Osteocyte (in vitro differentiated cells): ENCODE measurements at regions not wholly inside any gene's neighbourhood (a gene's known extent, or its start where the extent isn't known, plus 50 kb on each side); places are given as distances from the start of the nearest gene placed in this dataset.

Experiments used
- DNase-seq: peaks from one replicate; pipeline ENCODE4 v3.0.0; 2021; ENCODE audit warnings: mixed read lengths; ENCODE audit not compliant: unreplicated experiment; ENCODE audit errors: extremely low spot score
- H3K27ac Mint-ChIP-seq: one replicate; pipeline ENCODE4 v1.8.0; 2021; ENCODE audit warnings: mild to moderate bottlenecking, mixed read lengths; ENCODE audit not compliant: unreplicated experiment
- H3K27me3 Mint-ChIP-seq: one replicate; pipeline ENCODE4 v1.8.0; 2021; ENCODE audit warnings: mixed read lengths; ENCODE audit not compliant: unreplicated experiment
- H3K36me3 Mint-ChIP-seq: one replicate; pipeline ENCODE4 v1.8.0; 2021; ENCODE audit warnings: mixed read lengths; ENCODE audit not compliant: unreplicated experiment
- H3K4me1 Mint-ChIP-seq: one replicate; pipeline ENCODE4 v1.8.0; 2021; ENCODE audit warnings: mixed read lengths; ENCODE audit not compliant: unreplicated experiment
- H3K4me3 Mint-ChIP-seq: one replicate; pipeline ENCODE4 v1.8.0; 2021; ENCODE audit warnings: mild to moderate bottlenecking, moderate library complexity, mixed read lengths; ENCODE audit not compliant: unreplicated experiment
- H3K9me3 Mint-ChIP-seq: one replicate; pipeline ENCODE4 v1.8.0; 2021; ENCODE audit warnings: mixed read lengths; ENCODE audit not compliant: unreplicated experiment
- CTCF ChIP-seq: fragments of 200-600 bp; sonication (generic); IDR thresholded peaks from 2 replicates; pipeline ENCODE4 v1.5.0; 2021; ENCODE audit warnings: antibody characterized with exemption, mild to moderate bottlenecking, moderate library complexity

- Mint-ChIP-seq H3K36me3 (no peaks in the 10 kb centered on the region), H3K27me3 (peaks cover 7% of the 10 kb centered on the region), H3K4me1 (no peaks in the 10 kb centered on the region), H3K9me3 (peaks cover 10% of the 10 kb centered on the region), H3K27ac (no peak overlapping the region), H3K4me3 (no peak overlapping the region)
- TF ChIP-seq CTCF, result no peak
- DNase-seq, result no peak
These were observed 77.4 kb downstream of the MS4A13 start for GRCh38 chr11:60592601-60593000.

DNA sequence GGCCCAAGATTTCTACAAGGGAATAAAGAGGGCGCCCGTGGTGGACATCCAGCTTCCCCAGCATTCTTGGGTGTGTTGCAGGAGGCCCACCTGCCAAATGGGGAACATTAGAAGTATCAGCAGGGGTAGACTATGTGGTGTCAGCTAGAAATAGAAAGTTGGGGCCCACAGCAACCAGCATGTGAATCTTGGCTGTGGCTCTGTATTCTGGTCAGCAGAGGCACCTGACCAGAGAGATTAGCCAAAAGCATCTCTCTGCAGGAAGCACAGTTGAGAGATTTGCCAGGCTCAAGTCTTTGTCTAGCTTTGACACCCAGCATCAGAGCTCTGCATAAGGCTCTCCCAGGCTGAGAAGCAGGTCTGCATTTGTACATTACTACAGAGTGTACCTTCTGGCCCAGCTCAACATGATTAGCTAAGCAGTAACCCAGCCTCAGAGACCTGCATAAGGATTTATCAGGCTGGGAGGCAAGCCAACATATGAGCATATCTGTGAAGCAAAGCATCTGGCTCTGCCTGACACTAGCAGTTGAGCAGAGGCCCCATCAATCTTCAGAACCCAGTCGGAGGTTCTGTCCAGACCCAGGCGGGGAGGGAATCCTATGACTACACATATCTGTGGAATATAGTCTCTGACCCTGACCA lies 79.9 kb downstream of the MS4A13 start:
- Mint-ChIP-seq H3K4me3 (no peak overlapping the region), H3K27ac (no peak overlapping the region), H3K27me3 (peaks cover 3% of the 10 kb centered on the region), H3K36me3 (no peaks in the 10 kb centered on the region), H3K4me1 (no peaks in the 10 kb centered on the region), H3K9me3 (peaks cover 10% of the 10 kb centered on the region)
- DNase-seq, result no peak
- no peak for TF ChIP-seq CTCF

DNA sequence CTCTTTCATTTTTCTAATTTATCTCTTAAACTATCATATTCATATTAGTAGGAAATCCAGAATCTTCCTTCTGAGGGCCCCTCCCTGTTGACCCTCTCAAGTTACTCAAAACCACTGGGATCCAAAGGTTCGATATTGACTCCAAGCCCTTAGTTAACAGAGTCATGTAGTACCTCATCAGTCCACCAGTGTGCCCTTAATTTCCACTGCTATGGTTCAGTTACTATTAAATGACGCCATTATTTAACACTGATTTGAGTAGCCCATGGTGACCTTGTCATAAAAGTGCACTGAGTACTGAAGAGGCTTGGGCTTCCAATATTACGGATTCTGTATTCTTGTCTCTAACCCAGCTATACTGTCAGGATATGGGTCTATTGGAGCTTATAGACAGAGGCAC lies 91.9 kb upstream of the MS4A8 start:
- H3K4me1 Mint-ChIP-seq, result no peaks in the 10 kb centered on the region
- H3K4me3 Mint-ChIP-seq, result no peak overlapping the region
- TF ChIP-seq CTCF, result no peak
- peaks cover 38% of the 10 kb centered on the region for H3K27me3 Mint-ChIP-seq
- no peak overlapping the region for H3K27ac Mint-ChIP-seq
- no peak for DNase-seq
- H3K9me3 Mint-ChIP-seq, result no peaks in the 10 kb centered on the region
- H3K36me3 Mint-ChIP-seq, result no peaks in the 10 kb centered on the region

- Mint-ChIP-seq H3K36me3 (no peaks in the 10 kb centered on the region), H3K27ac (no peak overlapping the region), H3K9me3 (no peaks in the 10 kb centered on the region), H3K27me3 (peaks cover 49% of the 10 kb centered on the region), H3K4me1 (no peaks in the 10 kb centered on the region), H3K4me3 (no peak overlapping the region)
- TF ChIP-seq CTCF, result no peak
- DNase-seq, result no peak
These were observed 89.8 kb upstream of the MS4A8 start for GRCh38 chr11:60609632-60610031.

GRCh38 chr11:60610702-60611101 lies 88.7 kb upstream of the MS4A8 start:
- no peak overlapping the region for H3K27ac Mint-ChIP-seq
- H3K4me1 Mint-ChIP-seq, result no peaks in the 10 kb centered on the region
- TF ChIP-seq CTCF, result no peak
- no peak for DNase-seq
- H3K9me3 Mint-ChIP-seq, result no peaks in the 10 kb centered on the region
- H3K4me3 Mint-ChIP-seq, result no peak overlapping the region
- peaks cover 49% of the 10 kb centered on the region for H3K27me3 Mint-ChIP-seq
- H3K36me3 Mint-ChIP-seq, result no peaks in the 10 kb centered on the region
